H9 (cell line): ENCODE measurements at regions not wholly inside any gene's neighbourhood (a gene's known extent, or its start where the extent isn't known, plus 50 kb on each side); places are given as distances from the start of the nearest gene placed in this dataset.

Experiments used
- DNase-seq: peaks from one replicate; pipeline ENCODE4 v3.0.0-alpha.2; 2017
- H2AFZ ChIP-seq: one replicate; pipeline ENCODE4 v1.6.1; 2013; ENCODE audit warnings: mild to moderate bottlenecking, low read length, control low read depth, moderate library complexity
- H2AK5ac ChIP-seq: 2 replicates; pipeline ENCODE4 v1.6.1; 2013; ENCODE audit warnings: low read length, control low read depth, mixed read lengths; ENCODE audit not compliant: insufficient read length
- H2BK120ac ChIP-seq: one replicate; pipeline ENCODE4 v1.6.1; 2013; ENCODE audit warnings: low read depth, mild to moderate bottlenecking, low read length, control low read depth, inconsistent platforms; ENCODE audit not compliant: poor library complexity, severe bottlenecking
- H2BK12ac ChIP-seq: 2 replicates; pipeline ENCODE4 v1.6.1; 2013; ENCODE audit warnings: low read length, control low read depth, mixed read lengths, low read depth; ENCODE audit not compliant: insufficient read length
- H2BK15ac ChIP-seq: 2 replicates; pipeline ENCODE4 v1.6.1; 2013; ENCODE audit warnings: low read depth, low read length, control low read depth
- H2BK20ac ChIP-seq: one replicate; pipeline ENCODE4 v1.6.1; 2013; ENCODE audit warnings: low read depth, mild to moderate bottlenecking, low read length, control low read depth, inconsistent platforms; ENCODE audit not compliant: poor library complexity, severe bottlenecking
- H2BK5ac ChIP-seq: 2 replicates; pipeline ENCODE4 v1.6.1; 2013; ENCODE audit warnings: low read length, control low read depth, mixed read lengths; ENCODE audit not compliant: insufficient read length
- H3K14ac ChIP-seq: 2 replicates; pipeline ENCODE4 v1.6.1; 2013; ENCODE audit warnings: low read length, control low read depth; ENCODE audit not compliant: insufficient read depth
- H3K18ac ChIP-seq: 2 replicates; pipeline ENCODE4 v1.6.1; 2013; ENCODE audit warnings: low read depth, mild to moderate bottlenecking, mixed read lengths, low read length, control low read depth; ENCODE audit not compliant: insufficient read length
- H3K23ac ChIP-seq: 2 replicates; pipeline ENCODE4 v1.6.1; 2013; ENCODE audit warnings: low read length, control low read depth, mixed read lengths, low read depth; ENCODE audit not compliant: insufficient read length
- H3K23me2 ChIP-seq: 2 replicates; pipeline ENCODE4 v1.6.1; 2013; ENCODE audit warnings: low read depth, mild to moderate bottlenecking, mixed read lengths, low read length, control low read depth; ENCODE audit not compliant: insufficient read length, poor library complexity, severe bottlenecking
- H3K27ac ChIP-seq: 2 replicates; pipeline ENCODE4 v1.5.1; 2013; ENCODE audit warnings: low read length, control low read depth, mixed read lengths, low read depth; ENCODE audit not compliant: insufficient read length
- H3K27me3 ChIP-seq: 2 replicates; pipeline ENCODE4 v1.6.1; 2013; ENCODE audit warnings: low read length, control low read depth, inconsistent platforms; ENCODE audit not compliant: insufficient read depth
- H3K4ac ChIP-seq: 2 replicates; pipeline ENCODE4 v1.6.1; 2013; ENCODE audit warnings: low read depth, mild to moderate bottlenecking, control low read depth, inconsistent platforms, low read length, moderate library complexity
- H3K4me1 ChIP-seq: 2 replicates; pipeline ENCODE4 v1.6.1; 2013; ENCODE audit warnings: low read length, control low read depth, inconsistent platforms; ENCODE audit not compliant: insufficient read depth
- H3K4me2 ChIP-seq: 2 replicates; pipeline ENCODE4 v1.6.1; 2013; ENCODE audit warnings: low read length, control low read depth, mixed read lengths; ENCODE audit not compliant: insufficient read length, insufficient read depth
- H3K56ac ChIP-seq: 2 replicates; pipeline ENCODE4 v1.6.1; 2013; ENCODE audit warnings: low read depth, mild to moderate bottlenecking, mixed read lengths, low read length, control low read depth; ENCODE audit not compliant: insufficient read length
- H3K79me1 ChIP-seq: 2 replicates; pipeline ENCODE4 v1.6.1; 2013; ENCODE audit warnings: low read depth, mild to moderate bottlenecking, moderate library complexity, low read length, control low read depth, inconsistent platforms; ENCODE audit not compliant: insufficient read depth, poor library complexity, severe bottlenecking
- H3K79me2 ChIP-seq: 2 replicates; pipeline ENCODE4 v1.6.1; 2013; ENCODE audit warnings: low read length, control low read depth, inconsistent platforms; ENCODE audit not compliant: insufficient read depth
- H3K9ac ChIP-seq: 2 replicates; pipeline ENCODE4 v1.6.1; 2013; ENCODE audit warnings: low read length, control low read depth, mixed read lengths; ENCODE audit not compliant: insufficient read length; ENCODE audit errors: extremely low read depth
- H3K9me3 ChIP-seq: one replicate; pipeline ENCODE4 v1.6.1; 2013; ENCODE audit warnings: low read depth, low read length, inconsistent platforms; ENCODE audit not compliant: control insufficient read depth
- H3T11ph ChIP-seq: one replicate; pipeline ENCODE4 v1.6.1; 2013; ENCODE audit warnings: mild to moderate bottlenecking, low read length, control low read depth, inconsistent platforms
- H4K20me1 ChIP-seq: one replicate; pipeline ENCODE4 v1.6.1; 2013; ENCODE audit not compliant: control insufficient read depth, insufficient read length, insufficient read depth
- H4K5ac ChIP-seq: 2 replicates; pipeline ENCODE4 v1.6.1; 2013; ENCODE audit warnings: low read depth, mild to moderate bottlenecking, mixed read lengths, low read length, control low read depth; ENCODE audit not compliant: insufficient read length
- H4K8ac ChIP-seq: replicated peaks from 2 replicates; pipeline ENCODE4 v1.6.1; 2013; ENCODE audit warnings: low read length, control low read depth, mixed read lengths, low read depth; ENCODE audit not compliant: insufficient read length
- H4K91ac ChIP-seq: 2 replicates; pipeline ENCODE4 v1.6.1; 2013; ENCODE audit warnings: low read depth, mild to moderate bottlenecking, moderate library complexity, mixed read lengths, low read length, control low read depth; ENCODE audit not compliant: insufficient read length
- H3K27ac Mint-ChIP-seq, 3 experiments: 2 replicates in 2 of 3; 3 replicates in 1 of 3; pipeline ENCODE4 v1.8.0; 2020 to 2021; ENCODE audit warnings: mixed read lengths in 3 of 3, mild to moderate bottlenecking in 1 of 3, moderate library complexity in 1 of 3
- H3K27me3 Mint-ChIP-seq: 2 replicates; pipeline ENCODE4 v1.8.0; 2021; ENCODE audit warnings: low read depth, mild to moderate bottlenecking, moderate library complexity, mixed read lengths
- H3K36me3 Mint-ChIP-seq, 3 experiments: 2 replicates in 2 of 3; 3 replicates in 1 of 3; pipeline ENCODE4 v1.8.0; 2020 to 2021; ENCODE audit warnings: low read depth in 3 of 3, mixed read lengths in 3 of 3; ENCODE audit not compliant: insufficient read depth in 1 of 3
- H3K4me1 Mint-ChIP-seq, 2 experiments: 2 replicates each; pipeline ENCODE4 v1.8.0; 2020; ENCODE audit warnings: mixed read lengths in 2 of 2
- H3K4me3 Mint-ChIP-seq, 2 experiments: 2 replicates in 1 of 2; 3 replicates in 1 of 2; pipeline ENCODE4 v1.8.0; 2020 to 2021; ENCODE audit warnings: mild to moderate bottlenecking in 2 of 2, mixed read lengths in 2 of 2, moderate library complexity in 1 of 2
- H3K9me3 Mint-ChIP-seq, 2 experiments: 2 replicates in 1 of 2; 3 replicates in 1 of 2; pipeline ENCODE4 v1.8.0; 2020; ENCODE audit warnings: mild to moderate bottlenecking in 2 of 2, mixed read lengths in 2 of 2, moderate library complexity in 1 of 2
- CTCF ChIP-seq: fragments of 200-600 bp; sonication (generic); conservative IDR thresholded peaks from 3 replicates; pipeline ENCODE4 v1.8.0; 2021; ENCODE audit warnings: antibody characterized with exemption, mild to moderate bottlenecking
- WGBS: extraction: QIAGEN DNeasy Blood & Tissue Kit; methylation state at CpG from one replicate; pipeline ENCODE4 v1.1.7; 2013; ENCODE audit warnings: missing lambda C conversion rate, low lambda C conversion rate, mixed read lengths; ENCODE audit not compliant: insufficient read length; ENCODE audit errors: extremely low coverage; 5-methylcytosine and 5-hydroxymethylcytosine counted together

GRCh38 chr6:165817148-165817547, 154.1 kb upstream of the PDE10A start:
- no peak overlapping the region for H3K9ac ChIP-seq
- no peak overlapping the region for H3K4me3 Mint-ChIP-seq
- H4K20me1 ChIP-seq, result no peaks in the 10 kb centered on the region
- H2BK20ac ChIP-seq, result no peak overlapping the region
- H4K5ac ChIP-seq, result no peak overlapping the region
- H3K23ac ChIP-seq, result no peak overlapping the region
- H3K56ac ChIP-seq, result no peak overlapping the region
- H3K18ac ChIP-seq, result no peak overlapping the region
- no peak overlapping the region for H2AFZ ChIP-seq
- H3K4me2 ChIP-seq, result no peak overlapping the region
- no CpG with 5 or more reads among the region's 3 CpGs for WGBS
- no peak overlapping the region for H2AK5ac ChIP-seq
- no peak overlapping the region for H3T11ph ChIP-seq
- H3K23me2 ChIP-seq, result no peaks in the 10 kb centered on the region
- no peaks in the 10 kb centered on the region for H3K9me3 ChIP-seq
- H3K79me1 ChIP-seq, result no peaks in the 10 kb centered on the region
- no peak overlapping the region; a peak in 1 of 7 replicates for H3K27ac Mint-ChIP-seq
- peaks cover 12% of the 10 kb centered on the region for H3K27me3 Mint-ChIP-seq
- DNase-seq, result no peak
- no peaks in the 10 kb centered on the region for H3K79me2 ChIP-seq
- H4K91ac ChIP-seq, result no peak overlapping the region
- no peak overlapping the region for H2BK5ac ChIP-seq
- H2BK12ac ChIP-seq, result no peak overlapping the region
- H3K36me3 Mint-ChIP-seq, result no peaks in the 10 kb centered on the region
- no peak overlapping the region for H3K14ac ChIP-seq
- peaks cover 48 to 51% of the 10 kb centered on the region in 2 experiments for H3K4me1 Mint-ChIP-seq
- H3K4ac ChIP-seq, result no peak overlapping the region
- no peaks in the 10 kb centered on the region for H3K27me3 ChIP-seq
- TF ChIP-seq CTCF, result no peak
- no peak overlapping the region for H2BK120ac ChIP-seq
- H2BK15ac ChIP-seq, result no peak overlapping the region
- peaks cover 15% of the 10 kb centered on the region; the same call in 1 of the 2 replicates for H3K4me1 ChIP-seq
- no peaks in the 10 kb centered on the region; a peak in 1 of 5 replicates for H3K9me3 Mint-ChIP-seq
- H4K8ac ChIP-seq, result no peak overlapping the region
- no peak overlapping the region for H3K27ac ChIP-seq
